ENCODE measurements at regions not wholly inside any gene's neighbourhood (a gene's known extent, or its start where the extent isn't known, plus 50 kb on each side); places are given as distances from the start of the nearest gene placed in this dataset.
A peak's percentile ranks its signal among the peaks of the same experiment; 100 is the strongest.
"Not testable (repeated sequence)": the region's sequence is repeated elsewhere in the genome, so short reads cannot be mapped to it uniquely, and the experiment has no call there.

DNA sequence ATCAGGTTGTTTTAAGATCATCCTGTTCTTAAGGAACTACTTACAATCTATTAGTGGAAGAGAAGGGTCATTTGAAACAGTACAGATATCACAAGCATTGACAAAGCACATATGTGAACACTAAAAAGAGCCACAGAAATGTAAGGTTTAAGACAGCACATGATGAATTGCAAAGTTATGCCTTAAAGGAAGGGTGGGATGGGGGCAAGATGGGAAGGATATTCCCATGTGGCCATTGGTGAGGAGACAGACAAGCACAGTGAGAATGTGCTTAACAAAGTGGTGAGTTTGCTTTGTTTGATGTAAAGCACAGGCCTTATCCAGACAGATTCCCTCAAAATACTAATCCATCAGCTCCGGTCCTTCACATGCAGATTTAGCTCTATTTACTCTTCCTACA lies 151.6 kb upstream of the IVNS1ABP start:
- DNase-seq (ENCODE audit: low spot score): no peak

DNA sequence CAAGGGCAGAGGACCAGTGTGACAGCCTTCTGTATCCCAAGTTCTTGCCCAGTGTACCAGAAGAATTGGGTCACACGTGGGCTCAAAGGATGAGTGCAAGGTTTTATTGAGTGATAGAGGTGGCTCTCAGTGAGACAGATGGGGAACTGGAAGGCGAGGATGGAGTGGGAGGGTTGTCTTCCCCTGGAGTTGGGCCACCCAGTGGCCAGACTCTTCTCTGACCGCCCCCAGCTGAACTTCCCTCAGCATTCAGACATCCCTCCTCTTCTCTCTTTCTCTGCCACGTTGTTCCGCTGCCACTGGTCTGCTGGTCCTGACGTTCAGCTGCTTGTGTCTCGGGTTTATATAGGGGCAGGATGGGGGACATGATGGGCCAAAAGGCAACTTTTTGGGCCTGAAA lies 150.1 kb upstream of the IVNS1ABP start:
- no peak for DNase-seq (ENCODE audit: low spot score)

- DNase-seq (ENCODE audit: low spot score): no peak
These were observed 147.7 kb upstream of the IVNS1ABP start for GRCh38 chr1:185464777-185465176.

GRCh38 chr1:185463433-185463832 lies 146.4 kb upstream of the IVNS1ABP start:
- DNase-seq (ENCODE audit: low spot score): no peak

DNA sequence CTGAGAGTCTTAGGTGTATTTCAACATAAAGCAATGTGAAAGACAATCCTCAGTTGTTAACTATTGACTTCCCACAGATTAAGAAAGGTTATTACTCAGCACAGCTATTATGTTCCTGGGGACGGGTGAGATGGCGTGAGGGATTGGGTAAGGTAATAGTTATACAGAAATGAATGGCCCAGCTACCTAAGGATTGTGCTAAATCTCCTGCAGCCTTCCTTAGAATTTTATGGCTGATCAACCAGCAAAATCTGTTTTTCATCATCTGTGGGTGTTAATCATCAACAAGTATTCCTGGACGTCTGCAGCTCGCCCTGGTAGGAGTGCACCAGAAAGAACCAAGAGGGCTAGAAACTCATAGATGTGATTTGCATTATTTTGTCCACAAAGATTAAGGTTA lies 146.0 kb upstream of the IVNS1ABP start:
- DNase-seq (ENCODE audit: low spot score): no peak

DNA sequence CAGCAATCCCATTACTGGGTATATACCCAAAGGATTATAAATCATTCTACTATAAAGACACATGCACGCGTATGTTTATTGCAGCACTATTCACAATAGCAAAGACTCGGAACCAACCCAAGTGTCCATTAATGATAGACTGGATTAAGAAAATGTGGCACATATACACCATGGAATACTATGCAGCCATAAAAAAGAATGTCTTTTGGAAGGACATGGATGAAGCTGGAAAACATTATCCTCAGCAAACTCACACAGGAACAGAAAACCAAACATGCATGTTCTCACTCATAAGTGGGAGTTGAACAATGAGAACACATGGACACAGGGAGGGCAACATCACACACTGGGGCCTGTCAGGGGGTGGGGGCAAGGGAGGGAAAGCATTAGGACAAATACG lies 143.7 kb upstream of the IVNS1ABP start:
- not testable (repeated sequence) for DNase-seq (ENCODE audit: low spot score)

- DNase-seq (ENCODE audit: low spot score): no peak
These were observed 142.1 kb upstream of the IVNS1ABP start for GRCh38 chr1:185459141-185459540.

GRCh38 chr1:185458670-185459069 lies 141.6 kb upstream of the IVNS1ABP start:
- no peak for DNase-seq (ENCODE audit: low spot score)

GRCh38 chr1:185453496-185454192 lies 136.6 kb upstream of the IVNS1ABP start:
- DNase-seq (ENCODE audit: low spot score): no peak

GRCh38 chr1:185450917-185451316 lies 133.9 kb upstream of the IVNS1ABP start:
- DNase-seq (ENCODE audit: low spot score): no peak

DNA sequence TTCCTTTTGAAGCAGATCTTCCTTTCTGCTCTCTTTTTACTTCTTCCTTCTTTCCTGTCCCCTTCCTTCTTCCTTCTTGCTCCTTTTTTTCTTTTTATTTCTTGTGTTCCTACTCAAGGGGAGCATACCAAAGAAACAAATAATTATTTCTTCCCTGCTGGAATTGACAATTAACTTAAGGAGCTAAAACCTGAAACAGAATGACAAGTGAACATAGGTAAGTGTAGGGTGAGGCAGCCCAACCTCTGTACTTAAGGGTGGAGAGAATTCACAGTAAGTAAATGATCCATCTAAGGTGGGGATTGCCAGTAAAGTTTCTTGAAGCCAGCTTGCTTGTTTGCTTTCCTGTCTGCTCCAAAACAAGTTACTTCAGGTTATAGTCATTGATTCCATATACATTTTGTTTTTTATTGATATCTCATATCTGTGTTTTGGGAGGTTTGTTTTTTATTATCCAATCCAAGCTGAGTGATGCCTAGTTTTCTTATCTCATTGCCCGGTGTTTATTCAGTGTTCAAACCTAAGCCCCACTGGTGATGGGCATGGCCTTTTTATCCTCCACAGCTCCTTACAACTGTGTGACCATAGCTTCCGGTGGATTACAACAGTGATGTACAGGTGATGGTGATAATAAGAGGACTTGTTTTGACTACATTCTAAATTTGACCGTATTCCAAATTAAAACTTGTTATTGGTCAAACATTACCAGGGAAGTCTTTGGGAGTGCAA lies 133.2 kb upstream of the IVNS1ABP start:
- DNase-seq (ENCODE audit: low spot score): no peak

- no peak for DNase-seq (ENCODE audit: low spot score)
These were observed 132.5 kb upstream of the IVNS1ABP start for GRCh38 chr1:185449378-185450059.

DNA sequence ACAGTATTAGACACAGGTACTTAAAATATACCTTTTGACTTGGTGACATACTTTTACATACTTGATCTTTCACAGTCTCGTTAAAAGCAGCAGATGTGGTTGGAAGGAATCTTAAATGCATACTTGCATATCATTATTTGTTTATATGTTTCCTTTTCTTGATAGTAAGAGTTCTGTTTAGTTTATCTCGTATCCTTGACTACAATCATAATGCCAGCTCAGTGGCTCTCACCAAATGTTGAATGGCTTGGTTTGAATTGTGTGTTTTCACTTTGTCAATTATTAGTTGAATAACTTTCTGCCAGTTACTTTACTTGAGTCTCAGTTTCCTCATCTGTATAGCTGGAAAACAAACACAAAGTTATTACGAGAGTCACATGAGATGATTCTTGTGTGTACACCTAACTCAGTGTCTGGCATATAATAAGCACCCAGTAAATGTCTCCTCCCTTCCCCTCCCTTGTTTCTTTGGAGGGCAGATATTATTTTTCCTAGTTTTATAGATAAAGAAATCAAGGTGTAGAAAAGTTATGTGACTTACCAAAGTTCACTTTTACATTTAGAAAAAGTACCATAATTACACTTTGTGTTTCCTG lies 131.6 kb upstream of the IVNS1ABP start:
- no peak for DNase-seq (ENCODE audit: low spot score)

DNA sequence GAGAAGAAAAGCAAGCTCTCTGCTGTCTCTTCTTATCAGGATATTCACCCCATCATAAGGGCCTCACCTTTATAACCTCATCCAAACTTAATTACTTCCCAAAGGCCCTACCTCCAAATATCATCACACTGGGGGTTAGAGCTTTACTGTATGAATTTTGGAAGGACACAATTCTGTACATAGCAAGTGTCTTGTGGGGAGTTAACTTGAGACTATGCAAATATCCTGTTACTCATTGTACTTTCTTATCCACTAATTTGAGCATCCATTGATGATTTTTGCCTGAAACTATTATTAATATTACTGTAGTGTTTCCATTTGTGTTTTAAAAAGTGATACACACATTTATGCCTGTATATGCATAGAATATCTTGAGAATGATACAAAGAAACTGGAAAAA lies 129.1 kb upstream of the IVNS1ABP start:
- no peak for DNase-seq (ENCODE audit: low spot score)

- DNase-seq (ENCODE audit: low spot score): no peak
These were observed 128.6 kb upstream of the IVNS1ABP start for GRCh38 chr1:185445594-185445993.

GRCh38 chr1:185444676-185445075 lies 127.6 kb upstream of the IVNS1ABP start:
- DNase-seq (ENCODE audit: low spot score): no peak

DNA sequence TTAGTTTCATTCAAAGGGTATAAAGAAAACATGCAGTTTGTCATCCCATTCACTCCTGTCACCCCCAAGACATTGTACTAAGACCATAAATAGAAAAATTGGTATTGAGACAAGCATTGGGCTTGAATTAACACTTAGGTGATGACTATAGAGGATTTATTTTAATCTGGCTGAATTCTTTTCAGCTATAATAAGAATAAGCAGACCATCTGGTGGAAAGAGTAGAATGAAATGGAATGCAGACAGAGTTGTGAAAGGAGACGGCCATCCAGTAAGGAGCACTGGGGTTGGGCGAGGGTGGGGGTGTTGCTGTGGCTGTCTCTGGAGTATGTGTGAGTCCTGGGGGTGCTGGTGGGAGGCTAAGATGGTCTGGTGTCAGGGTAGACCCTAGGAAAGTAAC lies 125.0 kb upstream of the IVNS1ABP start:
- no peak for DNase-seq (ENCODE audit: low spot score)

DNA sequence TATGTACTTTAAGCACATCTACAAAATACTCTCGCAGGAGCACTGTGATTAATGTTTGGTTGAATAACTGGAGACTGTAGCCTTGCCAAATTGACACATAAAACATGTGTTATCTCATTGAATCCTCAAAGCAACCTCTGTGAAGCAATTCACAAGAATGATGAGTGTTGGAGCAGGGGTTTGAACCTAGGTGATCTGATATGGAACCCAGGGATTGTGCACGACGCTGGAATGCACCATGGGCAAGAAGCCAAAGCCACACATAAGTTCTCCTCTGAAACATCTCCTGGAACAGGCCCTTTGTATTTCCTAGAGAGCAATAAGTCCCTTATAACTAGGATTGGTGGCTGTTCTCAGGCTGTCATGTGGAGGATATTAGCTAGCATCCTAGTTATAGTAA lies 124.6 kb upstream of the IVNS1ABP start:
- DNase-seq (ENCODE audit: low spot score): no peak

DNA sequence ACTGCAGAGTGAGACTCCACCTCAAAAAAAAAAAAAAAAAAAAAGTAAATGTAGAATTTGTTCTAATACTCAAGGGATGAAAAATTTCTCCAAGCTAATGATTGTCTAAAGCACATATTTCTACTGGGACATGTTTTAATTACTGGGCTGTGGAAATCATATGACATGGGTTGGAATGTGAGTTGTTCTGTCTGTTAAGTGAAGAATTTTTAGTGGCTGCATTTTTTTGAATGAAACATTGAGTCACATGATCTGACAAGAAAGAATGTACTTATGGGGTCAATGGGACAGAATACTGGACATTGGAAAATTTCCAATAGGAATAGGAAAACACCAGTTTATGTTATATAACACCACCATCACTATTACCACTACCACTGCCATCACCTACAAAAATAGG lies 123.8 kb upstream of the IVNS1ABP start:
- no peak for DNase-seq (ENCODE audit: low spot score)

GRCh38 chr1:185439727-185440415 lies 122.8 kb upstream of the IVNS1ABP start:
- peak; percentile 6 for DNase-seq (ENCODE audit: low spot score)

DNA sequence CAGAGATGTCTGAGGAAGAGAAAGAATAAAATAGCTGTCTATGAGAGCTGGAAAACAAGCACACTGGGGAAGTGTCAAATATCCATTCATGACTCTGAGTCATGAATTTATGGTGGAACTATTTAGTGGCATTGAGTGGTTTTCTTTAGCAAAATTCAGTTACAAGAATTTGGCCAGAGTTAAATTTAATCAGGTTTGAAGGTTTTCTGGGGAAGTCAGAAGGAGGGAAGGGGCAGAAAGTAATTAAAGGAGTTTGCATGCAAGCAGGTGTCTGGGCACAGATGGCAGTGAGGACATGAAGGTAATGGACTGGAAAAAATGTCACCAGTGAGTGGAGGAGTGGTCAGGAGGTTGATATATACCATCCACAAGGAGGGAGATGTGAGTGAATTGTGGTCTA lies 121.9 kb upstream of the IVNS1ABP start:
- no peak for DNase-seq (ENCODE audit: low spot score)

DNA sequence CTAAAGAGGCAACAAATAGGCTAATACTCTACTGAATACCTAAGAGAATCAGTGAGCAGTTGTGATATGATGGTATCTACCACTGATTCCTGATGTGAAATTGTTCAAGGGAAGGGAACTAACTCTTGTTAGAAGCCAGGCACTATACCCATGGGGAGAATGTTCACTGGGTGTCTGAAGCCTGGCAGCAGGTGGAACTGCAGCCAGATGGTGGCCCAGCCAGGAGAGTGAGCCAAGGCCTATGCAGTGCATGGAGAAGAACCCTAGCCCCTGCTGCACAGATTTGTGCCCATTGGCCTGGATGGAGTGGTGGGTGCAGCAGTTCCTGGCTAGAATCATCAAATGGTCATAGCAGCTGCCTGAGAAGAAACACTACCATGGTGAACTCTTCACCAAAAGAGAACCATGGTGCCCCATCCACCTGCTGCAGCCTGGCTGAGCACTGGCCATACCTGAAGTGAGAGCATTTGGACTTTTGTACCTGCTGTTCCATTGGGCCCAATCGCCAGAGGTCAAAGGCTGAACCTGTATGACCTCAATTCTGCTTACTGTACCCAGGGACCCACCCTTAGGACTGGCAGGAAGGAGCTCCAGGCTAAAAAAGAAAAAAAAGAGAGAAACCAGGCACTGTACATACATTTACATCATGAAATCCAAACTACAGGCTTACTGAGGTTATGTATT lies 118.8 kb upstream of the IVNS1ABP start:
- DNase-seq (ENCODE audit: low spot score): no peak

Measured in CD4-positive, alpha-beta T cell treated with Interleukin-6 at 100 ng/mL for 8 hours (primary cell).